Vagina (tissue), 2 donors: ENCODE measurements at regions not wholly inside any gene's neighbourhood (a gene's known extent, or its start where the extent isn't known, plus 50 kb on each side); places are given as distances from the start of the nearest gene placed in this dataset.

Experiments used
- CTCF ChIP-seq, 3 experiments: fragments of 450-650 bp in 2 of 3; fragments of 200-600 bp in 1 of 3; sonication (generic) in 1 of 3; IDR thresholded peaks; one replicate each; pipeline ENCODE4 v1.5.1; 2017 to 2019; ENCODE audit warnings: antibody characterized with exemption in 3 of 3, mild to moderate bottlenecking in 2 of 3, moderate library complexity in 2 of 3
- POLR2AphosphoS5 ChIP-seq, 2 donors: sonication (generic); formaldehyde crosslinking; IDR thresholded peaks; one replicate each; pipeline ENCODE4 v1.9.0; 2017; ENCODE audit warnings: antibody characterized with exemption in 2 of 2, mild to moderate bottlenecking in 2 of 2, low read depth in 1 of 2; ENCODE audit not compliant: insufficient read depth in 1 of 2

GRCh38 chr15:95409211-95409610, 921.3 kb upstream of the NR2F2 start:
- no peak for TF ChIP-seq CTCF (IDR thresholded peaks at IDR 0.05)
- no peak for TF ChIP-seq POLR2AphosphoS5 (IDR thresholded peaks at IDR 0.05; ENCODE audit: insufficient read depth in 1 of 2, low read depth in 1 of 2)
